HEK293T (cell line): ENCODE measurements at regions not wholly inside any gene's neighbourhood (a gene's known extent, or its start where the extent isn't known, plus 50 kb on each side); places are given as distances from the start of the nearest gene placed in this dataset.

Experiments used
- ELF4 ChIP-seq: fragments of 450-650 bp; IDR thresholded peaks from 2 replicates; pipeline ENCODE4 v1.6.1; 2017; ENCODE audit warnings: antibody characterized with exemption
- FOXM1 ChIP-seq: fragments of 450-650 bp; IDR thresholded peaks from 2 replicates; pipeline ENCODE4 v1.6.1; 2017; ENCODE audit warnings: mild to moderate bottlenecking, borderline replicate concordance
- NFRKB ChIP-seq: fragments of 450-650 bp; IDR thresholded peaks from 2 replicates; pipeline ENCODE4 v1.6.1; 2016; ENCODE audit warnings: mild to moderate bottlenecking, moderate library complexity
- ZNF384 ChIP-seq: fragments of 450-650 bp; IDR thresholded peaks from 2 replicates; pipeline ENCODE4 v1.6.1; 2016

DNA sequence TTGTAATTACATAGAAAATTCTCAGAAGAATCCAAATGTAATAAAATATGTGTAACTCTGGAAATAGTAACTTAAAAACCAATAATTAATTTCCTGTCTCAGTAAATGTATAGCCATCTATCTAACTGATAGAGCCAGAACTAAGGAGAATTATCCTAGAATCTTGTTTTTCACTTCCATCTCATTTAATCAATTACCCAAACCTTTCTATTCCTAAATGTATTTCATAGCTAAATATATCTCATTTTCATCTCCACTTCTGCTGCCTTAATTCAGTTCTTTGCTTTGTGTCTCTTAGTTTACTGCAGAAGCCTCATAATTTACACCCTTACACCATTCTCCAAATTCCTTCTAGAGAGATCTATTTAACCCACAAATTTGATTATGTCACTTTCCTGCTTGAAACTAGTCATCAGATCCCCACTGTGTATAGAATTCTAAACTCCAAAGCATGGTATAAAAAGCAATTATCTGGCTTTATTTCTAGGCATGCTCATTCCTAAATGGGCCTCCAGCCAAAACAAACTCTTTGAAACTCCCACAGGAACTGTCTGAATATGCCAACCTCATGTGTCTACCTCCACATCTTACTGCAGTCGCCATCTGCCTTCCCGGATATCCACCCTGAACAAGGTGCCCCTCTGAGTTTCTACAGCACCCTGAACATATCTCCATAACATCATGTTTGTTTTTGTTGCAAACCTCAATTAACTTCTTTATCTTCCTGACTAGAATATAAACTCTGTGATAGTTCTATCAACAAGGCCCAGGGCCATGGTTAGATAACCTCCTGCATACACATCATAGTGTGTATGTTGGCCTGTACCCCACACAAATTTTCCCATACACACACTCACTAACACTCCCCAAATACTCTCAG, 70.5 kb upstream of the ADTRP start:
- TF ChIP-seq FOXM1: no peak
- no peak for TF ChIP-seq NFRKB
- no peak for TF ChIP-seq ZNF384
- TF ChIP-seq ELF4: no peak
